Activated CD4-positive, alpha-beta T cell treated with anti-CD3 and anti-CD28 coated beads, Interleukin-2, amount 50 U/mL, for 24 hours (primary cell): ENCODE measurements at regions not wholly inside any gene's neighbourhood (a gene's known extent, or its start where the extent isn't known, plus 50 kb on each side); places are given as distances from the start of the nearest gene placed in this dataset.
"Not testable (repeated sequence)": the region's sequence is repeated elsewhere in the genome, so short reads cannot be mapped to it uniquely, and the experiment has no call there.

Experiments
- DNase-seq, 2 donors: peaks; one replicate each; pipeline ENCODE4 v3.0.0-alpha.2; 2020; ENCODE audit warnings: low read depth in 1 of 2, low spot score in 1 of 2

DNA sequence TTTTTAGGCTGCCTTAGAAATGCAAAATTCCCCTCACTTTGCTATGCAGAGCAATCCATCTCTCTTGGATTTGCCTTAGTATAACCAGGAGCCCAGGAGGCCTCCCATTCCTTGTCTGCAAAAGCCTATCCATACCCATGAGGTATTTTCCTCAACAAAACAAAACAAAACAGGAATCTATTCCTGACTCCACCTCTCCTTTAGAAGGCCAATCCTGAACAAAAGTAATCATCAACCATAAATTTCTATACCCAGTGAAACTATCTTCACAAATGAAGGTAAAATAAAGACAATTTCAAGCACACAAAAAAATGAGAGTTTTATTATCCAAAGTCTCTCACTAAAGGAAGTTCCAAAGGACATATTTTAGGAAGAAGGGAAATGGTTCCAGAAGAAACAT lies 365.7 kb downstream of the KCNRG start:
- DNase-seq, result no peak

DNA sequence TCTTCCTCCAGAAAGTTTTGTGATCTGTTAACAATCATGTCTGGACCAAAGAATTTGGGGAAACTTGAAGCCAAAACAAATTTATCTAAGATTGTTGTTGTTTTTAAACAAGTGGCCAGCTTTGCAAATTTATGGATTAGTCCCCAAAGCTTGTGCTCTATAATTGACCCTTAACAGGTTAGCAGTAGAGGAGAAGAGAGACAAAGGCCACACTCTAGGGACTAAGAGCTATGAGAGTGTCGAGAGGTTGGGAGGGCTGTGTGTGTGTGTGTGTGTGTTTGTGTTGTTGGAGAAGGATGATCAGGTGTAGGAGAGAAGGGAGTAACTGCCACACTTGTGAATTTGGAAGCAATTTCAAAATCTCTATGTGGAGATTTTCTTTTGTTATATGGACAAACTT lies 367.3 kb downstream of the KCNRG start:
- DNase-seq, result no peak

DNA sequence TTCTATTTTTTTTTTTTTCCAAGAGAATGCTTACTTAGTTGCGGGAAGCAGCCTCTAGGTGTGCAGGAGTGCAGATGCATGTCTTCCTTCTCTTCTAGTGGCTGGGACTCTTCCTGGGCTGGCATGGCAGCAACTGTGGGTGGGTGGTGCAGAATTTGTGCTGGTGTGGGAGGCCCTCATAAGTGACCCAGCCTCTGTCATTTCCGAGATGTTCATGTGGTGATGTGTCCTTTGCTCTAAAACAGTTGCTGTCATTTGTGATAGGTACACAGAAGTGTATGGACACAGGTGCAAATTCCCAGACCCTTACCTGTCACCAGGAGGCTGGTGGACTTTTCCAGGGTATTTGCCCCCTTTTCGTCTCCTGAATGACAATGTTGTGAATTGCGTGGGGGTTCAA lies 367.7 kb downstream of the KCNRG start:
- no peak for DNase-seq

- DNase-seq, result no peak
Measured at GRCh38 chr13:50384724-50385123, 369.5 kb downstream of the KCNRG start.

- DNase-seq, result no peak
Measured at GRCh38 chr13:50386541-50387050, 371.4 kb downstream of the KCNRG start.

DNA sequence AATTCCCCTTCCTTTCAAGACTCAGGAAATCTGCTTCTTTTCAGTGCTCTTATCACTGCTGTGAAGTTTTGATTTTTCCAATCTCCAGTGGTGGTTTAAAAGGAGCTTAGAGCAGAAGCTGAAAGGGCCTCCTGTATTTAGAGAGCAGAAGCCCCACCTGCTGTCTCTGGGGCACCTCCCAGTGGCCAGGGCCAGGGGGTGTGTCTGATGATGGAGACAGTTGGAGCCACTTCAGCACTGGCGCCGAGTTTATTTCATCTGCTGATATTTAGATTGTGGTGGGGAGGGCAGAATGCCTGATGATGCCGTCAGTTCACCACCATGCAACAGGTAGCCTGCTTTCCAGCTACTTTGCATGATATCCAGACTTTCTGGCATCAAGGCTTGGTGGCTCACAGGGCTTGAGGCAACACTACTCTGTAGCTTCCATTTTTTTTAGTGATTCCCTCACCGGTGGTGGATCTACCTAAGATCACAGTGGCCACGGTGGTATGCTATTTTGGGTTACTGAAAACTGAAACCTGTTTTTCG lies 371.9 kb downstream of the KCNRG start:
- DNase-seq, result no peak

DNA sequence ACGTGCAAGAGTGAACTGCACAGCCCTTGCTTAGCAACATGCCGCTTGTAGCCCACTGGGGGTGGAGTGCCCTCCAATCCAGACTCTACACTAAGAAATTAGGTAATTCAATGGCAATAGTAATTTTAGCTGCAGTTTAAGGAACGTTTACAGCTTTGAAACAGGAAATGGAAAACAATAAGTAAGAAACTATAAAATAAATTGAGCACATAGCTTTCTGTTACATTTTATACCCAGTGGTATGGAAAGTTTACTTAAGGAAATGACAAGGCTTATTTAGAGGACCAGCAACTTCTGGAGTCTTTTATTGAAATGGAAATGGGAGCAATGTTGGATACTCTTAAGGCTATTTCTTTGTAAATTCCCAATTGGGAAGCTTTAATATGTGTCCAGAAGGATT lies 373.2 kb downstream of the KCNRG start:
- no peak for DNase-seq

DNA sequence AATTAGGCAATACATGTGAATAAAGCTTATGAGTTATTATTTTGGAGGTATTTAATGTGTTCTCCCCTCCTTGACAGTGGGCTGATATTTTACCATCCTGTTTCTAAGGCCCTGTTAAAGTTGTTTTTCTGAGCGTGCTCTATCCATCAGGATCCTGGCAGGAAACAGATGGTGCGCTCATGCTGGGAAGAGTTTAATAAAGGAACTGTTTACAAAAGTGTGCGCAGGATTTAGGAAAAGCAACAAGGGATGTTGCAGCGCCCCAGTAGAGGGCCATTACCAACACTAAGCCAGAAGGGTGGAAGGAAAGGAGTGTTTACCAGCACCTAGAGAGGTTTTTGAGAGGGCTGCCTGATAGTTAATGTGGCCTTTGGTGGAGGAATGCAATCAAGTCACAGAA lies 374.5 kb downstream of the KCNRG start:
- no peak for DNase-seq

GRCh38 chr13:50390503-50391248 lies 375.4 kb downstream of the KCNRG start:
- DNase-seq, result no peak

DNA sequence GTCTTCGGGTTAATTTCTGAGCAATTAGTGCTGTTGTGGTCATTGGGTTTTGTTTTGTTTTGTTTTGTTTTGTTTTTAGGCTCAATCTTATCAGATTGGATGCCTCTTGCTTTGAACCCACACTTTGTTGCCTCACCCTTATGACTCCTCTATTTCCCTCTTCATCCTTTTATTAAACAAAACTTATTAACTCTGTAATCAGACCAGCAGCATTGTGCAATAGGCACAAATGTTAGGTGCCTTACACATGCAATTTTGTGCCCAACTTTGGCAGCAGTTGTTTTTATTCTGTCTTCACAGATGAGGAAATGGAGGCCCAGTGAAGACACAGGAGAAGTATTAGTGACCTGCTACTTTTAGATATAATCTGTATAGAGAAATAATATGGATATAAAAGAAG lies 377.7 kb downstream of the KCNRG start:
- DNase-seq, result no peak

GRCh38 chr13:50393628-50394027 lies 378.4 kb downstream of the KCNRG start:
- no peak for DNase-seq

DNA sequence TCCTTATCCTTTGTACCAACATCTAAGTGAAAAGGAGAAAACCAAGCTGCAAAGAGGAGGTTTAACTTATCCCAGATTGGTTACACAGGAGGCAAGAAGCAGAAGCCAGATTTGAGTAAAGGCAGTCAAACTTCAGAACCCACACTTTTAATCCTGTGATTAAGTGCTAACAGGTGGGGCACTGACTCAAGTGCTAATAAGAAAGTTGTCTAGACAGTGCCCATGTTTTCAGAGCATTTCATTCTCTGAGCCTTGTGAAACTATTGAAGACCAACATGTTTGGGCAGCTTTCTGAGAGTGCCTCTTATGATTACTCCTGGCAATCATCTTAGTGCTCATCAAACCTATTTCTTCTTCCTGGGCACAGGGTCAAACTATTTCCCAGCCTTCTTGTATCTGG lies 380.8 kb downstream of the KCNRG start:
- no peak for DNase-seq

DNA sequence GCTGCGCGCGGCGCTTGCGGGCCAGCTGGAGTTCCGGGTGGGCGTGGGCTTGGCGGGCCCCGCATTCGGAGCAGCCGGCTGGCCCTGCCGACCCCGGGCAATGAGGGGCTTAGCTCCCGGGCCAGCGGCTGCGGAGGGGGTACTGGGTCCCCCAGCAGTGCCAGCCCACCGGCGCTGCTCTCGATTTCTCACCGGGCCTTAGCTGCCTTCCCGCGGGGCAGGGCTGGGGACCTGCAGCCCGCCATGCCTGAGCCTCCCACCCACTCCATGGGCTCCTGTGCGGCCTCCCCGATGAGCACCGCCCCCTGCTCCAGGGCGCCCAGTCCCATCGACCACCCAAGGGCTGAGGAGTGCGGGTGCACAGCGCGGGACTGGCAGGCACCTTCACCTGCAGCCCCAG lies 381.4 kb downstream of the KCNRG start:
- DNase-seq, result not testable (repeated sequence)

GRCh38 chr13:50400035-50400726 lies 384.9 kb downstream of the KCNRG start:
- DNase-seq, result no peak

GRCh38 chr13:50401049-50401505 lies 385.8 kb downstream of the KCNRG start:
- DNase-seq, result no peak

DNA sequence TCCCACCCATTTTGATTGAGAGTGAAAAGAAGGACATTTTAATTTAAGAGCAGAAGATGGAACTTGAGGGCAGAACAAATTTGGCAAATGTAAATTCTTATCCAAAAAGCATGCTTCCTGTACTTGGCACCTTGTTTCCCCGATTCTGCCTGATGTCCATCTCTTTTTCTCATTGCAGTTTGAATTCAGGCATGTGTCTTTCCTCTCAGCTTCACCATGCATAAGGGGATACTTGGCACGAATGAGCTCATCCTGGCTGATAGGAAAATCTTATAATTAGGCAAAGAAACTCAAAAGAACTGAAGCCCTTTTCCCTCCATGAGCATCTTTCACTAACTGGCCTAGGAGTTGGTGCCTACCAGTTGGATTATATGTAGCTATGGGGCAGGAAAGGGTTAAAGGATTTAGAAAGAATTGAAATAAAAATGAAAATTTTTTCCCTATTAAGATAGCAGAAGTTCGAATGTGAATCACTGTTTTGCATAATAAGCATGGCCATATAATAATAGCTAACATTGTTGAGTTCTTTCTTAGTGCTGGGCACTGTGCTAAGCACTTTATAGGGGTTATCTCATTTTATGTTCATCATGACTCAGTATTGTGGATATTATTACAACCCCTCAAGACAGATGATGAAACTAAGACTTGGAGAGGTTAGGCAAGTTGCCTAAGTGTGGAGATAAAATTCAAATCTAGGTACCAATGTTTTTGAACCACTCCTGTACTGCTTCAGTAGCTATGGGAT lies 386.6 kb downstream of the KCNRG start:
- DNase-seq, result no peak

DNA sequence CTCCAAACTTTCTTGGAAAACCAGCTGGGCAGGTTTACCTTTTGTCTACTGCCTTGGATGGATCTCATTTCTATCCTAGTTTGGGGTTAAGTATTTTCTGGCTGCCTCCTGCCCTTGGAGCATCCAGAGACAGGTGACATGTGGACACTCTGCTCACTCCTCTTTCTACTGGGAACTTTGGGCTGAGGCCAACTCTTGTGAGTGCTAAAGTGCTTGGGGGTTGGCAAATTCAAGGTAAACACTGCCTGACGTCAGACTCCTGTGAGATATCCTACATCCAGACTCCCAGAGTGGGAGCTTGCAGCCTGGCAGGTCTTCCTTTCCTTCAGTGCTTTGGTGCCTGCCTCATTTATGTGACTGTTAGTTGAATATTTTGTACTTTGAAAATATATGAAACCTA lies 388.1 kb downstream of the KCNRG start:
- no peak for DNase-seq

DNA sequence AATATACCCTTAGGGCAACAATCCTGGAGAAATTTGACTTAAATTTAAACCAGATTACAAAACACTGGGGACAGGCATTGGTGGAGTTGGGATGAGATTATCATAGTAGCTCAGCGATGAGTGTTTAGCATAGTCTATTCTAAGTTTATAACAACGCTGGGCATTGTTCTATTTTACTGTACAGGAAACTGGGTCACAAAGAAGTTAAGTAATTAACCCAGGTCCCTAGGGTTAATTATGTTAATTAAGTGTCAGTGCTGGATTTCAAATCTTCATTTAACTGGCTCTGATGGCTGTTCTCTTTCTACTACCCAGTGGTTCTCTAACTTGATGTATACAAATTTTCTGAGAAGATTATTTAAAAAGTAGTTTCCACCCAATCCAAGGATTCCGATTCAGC lies 388.9 kb downstream of the KCNRG start:
- no peak for DNase-seq

- DNase-seq, result no peak
Measured at GRCh38 chr13:50404769-50405168, 389.5 kb downstream of the KCNRG start.

DNA sequence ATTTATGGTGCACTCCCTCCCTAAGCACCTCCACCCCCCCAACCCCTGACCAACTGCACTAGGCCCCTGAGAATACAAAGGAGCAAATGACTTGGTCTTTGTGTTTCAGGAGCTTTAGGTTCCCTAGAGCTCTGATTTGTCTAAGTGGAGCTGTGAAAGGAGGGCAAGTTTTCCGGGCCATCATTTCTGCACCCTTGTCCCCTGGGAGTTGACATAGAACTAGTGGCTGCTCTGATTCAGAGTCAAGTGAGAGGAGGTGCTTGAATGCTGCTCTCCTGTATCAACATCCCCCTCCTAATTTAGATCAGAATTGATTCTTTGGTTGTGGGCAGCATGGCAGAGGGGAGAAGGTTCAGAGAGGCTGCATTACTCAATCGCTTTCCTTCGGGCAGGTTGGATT lies 391.6 kb downstream of the KCNRG start:
- DNase-seq, result no peak

DNA sequence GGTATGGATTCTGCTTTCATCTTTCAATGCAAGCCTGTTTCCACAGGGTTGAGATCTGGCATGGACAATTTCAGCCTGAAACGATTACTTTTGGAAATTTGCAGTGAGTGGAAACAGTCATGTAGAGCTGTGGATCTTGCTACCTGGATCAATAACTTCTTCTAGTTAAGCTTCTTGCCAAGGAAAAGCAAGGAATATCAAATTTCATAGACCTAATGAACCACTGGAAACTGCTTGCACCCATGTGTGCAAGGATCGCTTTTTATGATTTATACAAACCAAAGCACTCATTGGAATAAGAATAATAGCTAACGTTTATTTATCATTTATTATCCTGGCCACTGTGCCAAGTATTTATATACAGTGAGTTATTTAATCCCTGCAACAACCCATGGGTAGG lies 392.8 kb downstream of the KCNRG start:
- no peak for DNase-seq

GRCh38 chr13:50409220-50409619 lies 394.0 kb downstream of the KCNRG start:
- DNase-seq, result no peak
